ENCODE measurements at regions not wholly inside any gene's neighbourhood (a gene's known extent, or its start where the extent isn't known, plus 50 kb on each side); places are given as distances from the start of the nearest gene placed in this dataset.
A peak's percentile ranks its signal among the peaks of the same experiment; 100 is the strongest.

- peak; percentile 43 for DNase-seq
These were observed 52.4 kb upstream of the CDC42BPA start for GRCh38 chr1:227370533-227371254.

- no peak for DNase-seq
These were observed 50.9 kb upstream of the CDC42BPA start for GRCh38 chr1:227369102-227369760.
